ENCODE measurements at regions not wholly inside any gene's neighbourhood (a gene's known extent, or its start where the extent isn't known, plus 50 kb on each side); places are given as distances from the start of the nearest gene placed in this dataset.

DNA sequence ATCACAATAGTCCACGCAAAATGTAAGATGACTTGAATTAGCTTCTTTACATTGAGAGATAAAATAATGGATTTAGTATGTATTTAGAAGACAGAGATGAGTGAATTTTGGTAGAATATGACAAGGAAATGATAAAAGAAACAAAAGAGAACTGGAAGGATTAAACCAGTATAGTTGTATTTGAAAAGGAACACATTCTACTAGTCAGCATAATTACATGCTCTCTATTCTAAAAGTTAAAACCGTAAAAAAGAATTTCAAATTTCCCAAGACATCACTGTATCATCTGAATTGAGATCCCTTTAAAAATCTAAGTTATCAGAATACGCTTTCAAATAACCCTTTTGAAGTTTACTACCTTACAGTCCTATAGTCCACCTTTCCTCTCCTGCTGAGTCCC, 1156.7 kb upstream of the PCDH9 start:
- TF ChIP-seq, protein P1, sequence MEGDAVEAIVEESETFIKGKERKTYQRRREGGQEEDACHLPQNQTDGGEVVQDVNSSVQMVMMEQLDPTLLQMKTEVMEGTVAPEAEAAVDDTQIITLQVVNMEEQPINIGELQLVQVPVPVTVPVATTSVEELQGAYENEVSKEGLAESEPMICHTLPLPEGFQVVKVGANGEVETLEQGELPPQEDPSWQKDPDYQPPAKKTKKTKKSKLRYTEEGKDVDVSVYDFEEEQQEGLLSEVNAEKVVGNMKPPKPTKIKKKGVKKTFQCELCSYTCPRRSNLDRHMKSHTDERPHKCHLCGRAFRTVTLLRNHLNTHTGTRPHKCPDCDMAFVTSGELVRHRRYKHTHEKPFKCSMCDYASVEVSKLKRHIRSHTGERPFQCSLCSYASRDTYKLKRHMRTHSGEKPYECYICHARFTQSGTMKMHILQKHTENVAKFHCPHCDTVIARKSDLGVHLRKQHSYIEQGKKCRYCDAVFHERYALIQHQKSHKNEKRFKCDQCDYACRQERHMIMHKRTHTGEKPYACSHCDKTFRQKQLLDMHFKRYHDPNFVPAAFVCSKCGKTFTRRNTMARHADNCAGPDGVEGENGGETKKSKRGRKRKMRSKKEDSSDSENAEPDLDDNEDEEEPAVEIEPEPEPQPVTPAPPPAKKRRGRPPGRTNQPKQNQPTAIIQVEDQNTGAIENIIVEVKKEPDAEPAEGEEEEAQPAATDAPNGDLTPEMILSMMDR (IDR thresholded peaks at IDR 0.05), result no peak
- TF ChIP-seq POLR2A (IDR thresholded peaks at IDR 0.05) (no peak), EP300 (IDR thresholded peaks at IDR 0.05; ENCODE audit: low read depth) (no peak), POLR2AphosphoS5 (IDR thresholded peaks at IDR 0.05) (no peak)

All from transverse colon (tissue), 4 donors.